SK-N-SH (cell line): ENCODE measurements at regions not wholly inside any gene's neighbourhood (a gene's known extent, or its start where the extent isn't known, plus 50 kb on each side); places are given as distances from the start of the nearest gene placed in this dataset.

Experiments used
- CTCF ChIA-PET: fragments of 300-600, 350-600 bp; formaldehyde crosslinking; extraction: SDS; loops from one replicate; lab custom pipeline; 2021; lab: Yijun Ruan, JAX
- POLR2A ChIA-PET: fragments of 350-600 bp; sonication (Branson Sonifier 250); formaldehyde crosslinking; extraction: SDS; loops from one replicate; lab custom pipeline; 2020; ENCODE audit warnings: antibody characterized with exemption, inconsistent platforms; lab: Yijun Ruan, JAX
- DNase-seq: peaks from one replicate; pipeline ENCODE4 v3.0.0; 2012
- H2AFZ ChIP-seq: fragments of 200-600 bp; sonication (generic); 2 replicates; pipeline ENCODE4 v1.8.1; 2016; ENCODE audit warnings: antibody characterized with exemption, mild to moderate bottlenecking, low read depth
- H3F3A ChIP-seq: fragments of 200-600 bp; sonication (generic); replicated peaks from 2 replicates; pipeline ENCODE3; 2016; ENCODE audit warnings: antibody characterized with exemption, mild to moderate bottlenecking; ENCODE audit not compliant: insufficient read depth
- H3K27ac ChIP-seq, 2 experiments: fragments of 200-500 bp in 1 of 2; fragments of 200-600 bp in 1 of 2; sonication (Bioruptor generic) in 1 of 2; sonication (generic), shearing (Covaris generic) in 1 of 2; 2 replicates each; pipeline versions ENCODE4 v1.5.1 to v1.6.1; 2014 to 2016; ENCODE audit warnings: low read depth in 2 of 2, inconsistent platforms in 1 of 2, low read length in 1 of 2, mild to moderate bottlenecking in 1 of 2, mixed read lengths in 1 of 2
- H3K27me3 ChIP-seq: fragments of 200-600 bp; sonication (generic), shearing (Covaris generic); 2 replicates; pipeline ENCODE4 v1.6.1; 2016; ENCODE audit warnings: mixed run types; ENCODE audit not compliant: insufficient read depth
- H3K36me3 ChIP-seq, 2 experiments: fragments of 200-500 bp in 1 of 2; fragments of 200-600 bp in 1 of 2; sonication (Bioruptor generic) in 1 of 2; sonication (generic) in 1 of 2; replicated peaks in 1 of 2; 2 replicates each; pipeline versions ENCODE3 to v1.5.1; 2014 to 2016; ENCODE audit warnings: low read length in 1 of 2, mild to moderate bottlenecking in 1 of 2; ENCODE audit not compliant: insufficient read depth in 2 of 2, control insufficient read depth in 1 of 2
- H3K4me1 ChIP-seq, 2 experiments: fragments of 200-500 bp in 1 of 2; fragments of 200-600 bp in 1 of 2; sonication (Bioruptor generic) in 1 of 2; sonication (generic), shearing (Covaris generic) in 1 of 2; 2 replicates each; pipeline versions ENCODE4 v1.5.1 to v1.6.1; 2014 to 2016; ENCODE audit warnings: low read depth in 1 of 2, low read length in 1 of 2, mixed run types in 1 of 2; ENCODE audit not compliant: insufficient read depth in 2 of 2, control insufficient read depth in 1 of 2
- H3K4me2 ChIP-seq: fragments of 200-600 bp; sonication (generic), shearing (Covaris generic); 2 replicates; pipeline ENCODE4 v1.6.1; 2017; ENCODE audit warnings: mixed run types
- H3K4me3 ChIP-seq, 2 experiments: fragments of 200-500 bp in 1 of 2; fragments of 200-600 bp in 1 of 2; sonication (Bioruptor generic) in 1 of 2; sonication (generic), shearing (Covaris generic) in 1 of 2; 2 replicates each; pipeline versions ENCODE4 v1.5.1 to v1.8.1; 2014 to 2016; ENCODE audit warnings: low read depth in 2 of 2, inconsistent platforms in 1 of 2, low read length in 1 of 2, mild to moderate bottlenecking in 1 of 2, mixed read lengths in 1 of 2, moderate library complexity in 1 of 2
- H3K79me2 ChIP-seq: fragments of 200-600 bp; sonication (generic); 2 replicates; pipeline ENCODE4 v1.8.1; 2017; ENCODE audit warnings: mild to moderate bottlenecking; ENCODE audit not compliant: insufficient read depth
- H3K9ac ChIP-seq: fragments of 200-600 bp; sonication (generic); 2 replicates; pipeline ENCODE4 v1.6.1; 2017; ENCODE audit warnings: mixed run types
- H3K9me2 ChIP-seq: fragments of 200-600 bp; sonication (generic); 2 replicates; pipeline ENCODE4 v1.6.1; 2017; ENCODE audit warnings: mixed run types
- H3K9me3 ChIP-seq: fragments of 200-600 bp; sonication (generic); 2 replicates; pipeline ENCODE4 v1.6.1; 2017; ENCODE audit warnings: mixed run types, mild to moderate bottlenecking, moderate library complexity
- H4K20me1 ChIP-seq: fragments of 200-600 bp; sonication (generic); 2 replicates; pipeline ENCODE4 v1.6.1; 2017; ENCODE audit warnings: mild to moderate bottlenecking, mixed run types; ENCODE audit not compliant: insufficient read depth
- CHD2 ChIP-seq: fragments of 150-350 bp; IDR thresholded peaks from 2 replicates; pipeline ENCODE4 v1.6.1; 2018; ENCODE audit warnings: low read length; ENCODE audit not compliant: partially characterized antibody
- ELF1 ChIP-seq: IDR thresholded peaks from 2 replicates; pipeline ENCODE4 v1.4.0; 2012
- EP300 ChIP-seq, 2 experiments: IDR thresholded peaks; 2 replicates each; pipeline versions ENCODE4 v1.4.0 to v1.6.1; 2012; ENCODE audit warnings: borderline replicate concordance in 1 of 2, low read depth in 1 of 2, low read length in 1 of 2
- FOSL2 ChIP-seq: IDR thresholded peaks from 2 replicates; pipeline ENCODE4 v1.4.0; 2012; ENCODE audit warnings: low read depth, mild to moderate bottlenecking, moderate library complexity, borderline replicate concordance
- FOXJ3 ChIP-seq: sonication (generic); formaldehyde crosslinking; IDR thresholded peaks from 2 replicates; pipeline ENCODE4 v1.5.1; 2020; ENCODE audit warnings: mild to moderate bottlenecking, missing genetic modification reagents
- GABPA ChIP-seq: IDR thresholded peaks from 2 replicates; pipeline ENCODE4 v1.4.0; 2012; ENCODE audit warnings: low read depth, mild to moderate bottlenecking
- JUND ChIP-seq: IDR thresholded peaks from 2 replicates; pipeline ENCODE4 v1.4.0; 2012
- NFIC ChIP-seq: IDR thresholded peaks from 2 replicates; pipeline ENCODE4 v1.4.0; 2012; ENCODE audit warnings: borderline replicate concordance
- NRF1 ChIP-seq: IDR thresholded peaks from 2 replicates; pipeline ENCODE4 v1.6.1; 2012; ENCODE audit warnings: low read depth, mild to moderate bottlenecking, low read length
- RAD21 ChIP-seq: IDR thresholded peaks from 2 replicates; pipeline ENCODE4 v1.6.1; 2012; ENCODE audit warnings: mild to moderate bottlenecking, low read length
- RFX5 ChIP-seq: IDR thresholded peaks from 2 replicates; pipeline ENCODE4 v1.6.1; 2012; ENCODE audit warnings: mild to moderate bottlenecking, improper control_type of control experiment, low read length
- SIN3A ChIP-seq: IDR thresholded peaks from 2 replicates; pipeline ENCODE4 v1.6.1; 2012; ENCODE audit warnings: low read depth, mild to moderate bottlenecking, low read length, moderate library complexity, borderline replicate concordance
- SMC3 ChIP-seq: IDR thresholded peaks from 2 replicates; pipeline ENCODE4 v1.6.1; 2012; ENCODE audit warnings: low read depth, low read length, improper control_type of control experiment
- TAF1 ChIP-seq: IDR thresholded peaks from 2 replicates; pipeline ENCODE4 v1.6.1; 2012; ENCODE audit warnings: low read depth, mild to moderate bottlenecking, low read length, moderate library complexity, borderline replicate concordance
- USF2 ChIP-seq: fragments of 150-350 bp; IDR thresholded peaks from 2 replicates; pipeline ENCODE4 v1.6.1; 2017; ENCODE audit warnings: antibody characterized with exemption, low read length, low read depth, borderline replicate concordance
- YY1 ChIP-seq: IDR thresholded peaks from 2 replicates; pipeline ENCODE4 v1.4.0; 2012; ENCODE audit warnings: low read depth, mild to moderate bottlenecking
- WGBS: methylation state at CpG from one replicate; pipeline ENCODE4 v1.1.6; 2017; ENCODE audit warnings: low lambda C conversion rate; 5-methylcytosine and 5-hydroxymethylcytosine counted together
- TF ChIP-seq, protein P1 (sequence below): IDR thresholded peaks from 2 replicates; pipeline ENCODE4 v1.4.0; 2012; ENCODE audit warnings: low read depth, borderline replicate concordance
- TF ChIP-seq, protein P2 (sequence below): fragments of 200-600 bp; sonication (generic); IDR thresholded peaks from 2 replicates; pipeline ENCODE4 v1.6.1; 2017; ENCODE audit warnings: antibody characterized with exemption, mild to moderate bottlenecking, moderate library complexity
- TF ChIP-seq, protein P3 (sequence below): IDR thresholded peaks from 2 replicates; pipeline ENCODE4 v1.4.0; 2012; ENCODE audit warnings: low read depth, borderline replicate concordance

DNA sequence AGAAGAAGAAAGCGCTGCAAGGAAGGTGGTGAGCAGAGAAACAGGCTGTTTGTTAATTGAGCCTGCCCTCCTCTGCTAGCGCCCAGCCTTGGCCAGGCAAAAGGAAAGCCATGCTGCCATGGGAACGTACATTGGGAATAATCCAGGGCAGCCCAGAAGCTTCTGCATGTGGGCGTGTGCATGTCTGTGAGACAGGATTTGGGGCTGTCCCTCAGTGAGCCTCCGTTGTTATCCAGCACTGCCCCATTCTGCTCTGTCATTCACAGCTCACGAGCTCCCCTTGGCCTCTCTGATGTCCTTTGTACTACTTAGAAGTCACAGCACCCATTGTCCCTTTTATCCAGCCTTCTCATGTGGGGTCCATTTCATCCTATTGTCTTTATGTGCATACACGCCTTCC lies 239.1 kb upstream of the ROPN1 start (continued):
- no peak for TF ChIP-seq SIN3A
- TF ChIP-seq NFIC, result no peak
- TF ChIP-seq, protein P1, sequence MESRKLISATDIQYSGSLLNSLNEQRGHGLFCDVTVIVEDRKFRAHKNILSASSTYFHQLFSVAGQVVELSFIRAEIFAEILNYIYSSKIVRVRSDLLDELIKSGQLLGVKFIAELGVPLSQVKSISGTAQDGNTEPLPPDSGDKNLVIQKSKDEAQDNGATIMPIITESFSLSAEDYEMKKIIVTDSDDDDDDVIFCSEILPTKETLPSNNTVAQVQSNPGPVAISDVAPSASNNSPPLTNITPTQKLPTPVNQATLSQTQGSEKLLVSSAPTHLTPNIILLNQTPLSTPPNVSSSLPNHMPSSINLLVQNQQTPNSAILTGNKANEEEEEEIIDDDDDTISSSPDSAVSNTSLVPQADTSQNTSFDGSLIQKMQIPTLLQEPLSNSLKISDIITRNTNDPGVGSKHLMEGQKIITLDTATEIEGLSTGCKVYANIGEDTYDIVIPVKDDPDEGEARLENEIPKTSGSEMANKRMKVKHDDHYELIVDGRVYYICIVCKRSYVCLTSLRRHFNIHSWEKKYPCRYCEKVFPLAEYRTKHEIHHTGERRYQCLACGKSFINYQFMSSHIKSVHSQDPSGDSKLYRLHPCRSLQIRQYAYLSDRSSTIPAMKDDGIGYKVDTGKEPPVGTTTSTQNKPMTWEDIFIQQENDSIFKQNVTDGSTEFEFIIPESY, result no peak
- TF ChIP-seq FOXJ3 (CRISPR knock-in tag), result no peak
- TF ChIP-seq ELF1, result no peak
- TF ChIP-seq SMC3, result no peak
- no peak for TF ChIP-seq GABPA
- TF ChIP-seq, all 33 proteins: peak for 0

- no peaks in the 10 kb centered on the region for H3K27me3 ChIP-seq
- H3K27ac ChIP-seq, result no peak overlapping the region
- peaks cover 2 to 16% of the 10 kb centered on the region in 2 experiments for H3K36me3 ChIP-seq
- H3K4me1 ChIP-seq, result peaks cover 0 to 2% of the 10 kb centered on the region in 2 experiments; a peak in 1 of 4 replicates
- H3K4me2 ChIP-seq, result no peak overlapping the region
- no peak overlapping the region for H3K4me3 ChIP-seq
- H2AFZ ChIP-seq, result no peak overlapping the region
- 87% methylated on average over 7 of the region's 7 CpGs for WGBS
- no peaks in the 10 kb centered on the region for H3F3A ChIP-seq
- no peaks in the 10 kb centered on the region for H3K9me3 ChIP-seq
- H3K9ac ChIP-seq, result no peak overlapping the region
- H3K9me2 ChIP-seq, result no peaks in the 10 kb centered on the region
- no peaks in the 10 kb centered on the region for H3K79me2 ChIP-seq
- POLR2A ChIA-PET, result no interaction called here
- no peak for TF ChIP-seq CHD2
- TF ChIP-seq JUND, result no peak
- CTCF ChIA-PET, result interaction anchor here (0.7 kb wide), 1 partner anchor 128 kb away, joined by 3 read pairs; no protein-coding TSS in a partner anchor
- no peaks in the 10 kb centered on the region for H4K20me1 ChIP-seq
- no peak for DNase-seq
These were observed 242.9 kb upstream of the ROPN1 start for GRCh38 chr3:124234852-124235252.

GRCh38 chr3:124235446-124235845 lies 243.5 kb upstream of the ROPN1 start:
- H3K9ac ChIP-seq, result no peak overlapping the region
- no peaks in the 10 kb centered on the region for H3K27me3 ChIP-seq
- 90% methylated on average over 6 of the region's 6 CpGs for WGBS
- H3F3A ChIP-seq, result no peaks in the 10 kb centered on the region
- CTCF ChIA-PET, result interaction anchor here (0.7 to 0.8 kb wide), 2 partner anchors 35 to 129 kb away, joined by 3 read pairs; no protein-coding TSS in a partner anchor
- no peak overlapping the region for H3K4me3 ChIP-seq
- H3K27ac ChIP-seq, result no peak overlapping the region
- POLR2A ChIA-PET, result no interaction called here
- H2AFZ ChIP-seq, result no peak overlapping the region
- peaks cover 4 to 20% of the 10 kb centered on the region in 2 experiments for H3K36me3 ChIP-seq
- H3K9me2 ChIP-seq, result no peaks in the 10 kb centered on the region
- DNase-seq, result no peak
- no peaks in the 10 kb centered on the region for H3K9me3 ChIP-seq
- no peaks in the 10 kb centered on the region for H3K79me2 ChIP-seq
- peaks cover 0 to 5% of the 10 kb centered on the region in 2 experiments; a peak in 1 of 4 replicates for H3K4me1 ChIP-seq
- no peaks in the 10 kb centered on the region for H4K20me1 ChIP-seq
- no peak overlapping the region for H3K4me2 ChIP-seq
- TF ChIP-seq EP300 (IDR thresholded peaks at IDR 0.05; ENCODE audit: borderline replicate concordance in 1 of 2, low read depth in 1 of 2, low read length in 1 of 2) (no peak), USF2 (no peak), TAF1 (no peak), RFX5 (no peak), NRF1 (no peak), SIN3A (no peak), YY1 (no peak), RAD21 (no peak), FOSL2 (no peak)
- TF ChIP-seq, protein P2, sequence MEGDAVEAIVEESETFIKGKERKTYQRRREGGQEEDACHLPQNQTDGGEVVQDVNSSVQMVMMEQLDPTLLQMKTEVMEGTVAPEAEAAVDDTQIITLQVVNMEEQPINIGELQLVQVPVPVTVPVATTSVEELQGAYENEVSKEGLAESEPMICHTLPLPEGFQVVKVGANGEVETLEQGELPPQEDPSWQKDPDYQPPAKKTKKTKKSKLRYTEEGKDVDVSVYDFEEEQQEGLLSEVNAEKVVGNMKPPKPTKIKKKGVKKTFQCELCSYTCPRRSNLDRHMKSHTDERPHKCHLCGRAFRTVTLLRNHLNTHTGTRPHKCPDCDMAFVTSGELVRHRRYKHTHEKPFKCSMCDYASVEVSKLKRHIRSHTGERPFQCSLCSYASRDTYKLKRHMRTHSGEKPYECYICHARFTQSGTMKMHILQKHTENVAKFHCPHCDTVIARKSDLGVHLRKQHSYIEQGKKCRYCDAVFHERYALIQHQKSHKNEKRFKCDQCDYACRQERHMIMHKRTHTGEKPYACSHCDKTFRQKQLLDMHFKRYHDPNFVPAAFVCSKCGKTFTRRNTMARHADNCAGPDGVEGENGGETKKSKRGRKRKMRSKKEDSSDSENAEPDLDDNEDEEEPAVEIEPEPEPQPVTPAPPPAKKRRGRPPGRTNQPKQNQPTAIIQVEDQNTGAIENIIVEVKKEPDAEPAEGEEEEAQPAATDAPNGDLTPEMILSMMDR, result no peak
- TF ChIP-seq, protein P3, sequence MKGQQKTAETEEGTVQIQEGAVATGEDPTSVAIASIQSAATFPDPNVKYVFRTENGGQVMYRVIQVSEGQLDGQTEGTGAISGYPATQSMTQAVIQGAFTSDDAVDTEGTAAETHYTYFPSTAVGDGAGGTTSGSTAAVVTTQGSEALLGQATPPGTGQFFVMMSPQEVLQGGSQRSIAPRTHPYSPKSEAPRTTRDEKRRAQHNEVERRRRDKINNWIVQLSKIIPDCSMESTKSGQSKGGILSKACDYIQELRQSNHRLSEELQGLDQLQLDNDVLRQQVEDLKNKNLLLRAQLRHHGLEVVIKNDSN, result no peak
- TF ChIP-seq, protein P1, result no peak
